Activated T-helper 2 cell treated with anti-CD3 and anti-CD28 coated beads, Interferon-gamma antibody, Interleukin-2, Interleukin-4, amounts not matched to agents 10 μg/mL and 5 μg/mL and 100 μg/mL, durations not matched to agents 14 hours and 24 hours and 36 hours (primary cell): ENCODE measurements at regions not wholly inside any gene's neighbourhood (a gene's known extent, or its start where the extent isn't known, plus 50 kb on each side); places are given as distances from the start of the nearest gene placed in this dataset.
"Not testable (repeated sequence)": the region's sequence is repeated elsewhere in the genome, so short reads cannot be mapped to it uniquely, and the experiment has no call there.

ENCODE experiments used
- DNase-seq: peaks from one replicate; pipeline ENCODE4 v3.0.0; 2021; ENCODE audit warnings: low spot score
- H3K27ac Mint-ChIP-seq: one replicate; pipeline ENCODE4 v1.8.0; 2021; ENCODE audit warnings: mixed read lengths
- H3K27me3 Mint-ChIP-seq: one replicate; pipeline ENCODE4 v1.8.0; 2021; ENCODE audit warnings: low read depth, mixed read lengths
- H3K36me3 Mint-ChIP-seq: one replicate; pipeline ENCODE4 v1.8.0; 2021; ENCODE audit warnings: low read depth, mixed read lengths
- H3K4me1 Mint-ChIP-seq: one replicate; pipeline ENCODE4 v1.8.0; 2021; ENCODE audit warnings: low read depth, mixed read lengths
- H3K4me3 Mint-ChIP-seq: one replicate; pipeline ENCODE4 v1.8.0; 2021; ENCODE audit warnings: low read depth, mild to moderate bottlenecking, moderate library complexity, mixed read lengths
- H3K9me3 Mint-ChIP-seq: one replicate; pipeline ENCODE4 v1.8.0; 2021; ENCODE audit warnings: mixed read lengths
- intact Hi-C: fragments of 100-400 bp; cut with micrococcal nuclease; formaldehyde crosslinking; loops from one replicate; pipeline ENCODE4 v1.15.1; 2023

DNA sequence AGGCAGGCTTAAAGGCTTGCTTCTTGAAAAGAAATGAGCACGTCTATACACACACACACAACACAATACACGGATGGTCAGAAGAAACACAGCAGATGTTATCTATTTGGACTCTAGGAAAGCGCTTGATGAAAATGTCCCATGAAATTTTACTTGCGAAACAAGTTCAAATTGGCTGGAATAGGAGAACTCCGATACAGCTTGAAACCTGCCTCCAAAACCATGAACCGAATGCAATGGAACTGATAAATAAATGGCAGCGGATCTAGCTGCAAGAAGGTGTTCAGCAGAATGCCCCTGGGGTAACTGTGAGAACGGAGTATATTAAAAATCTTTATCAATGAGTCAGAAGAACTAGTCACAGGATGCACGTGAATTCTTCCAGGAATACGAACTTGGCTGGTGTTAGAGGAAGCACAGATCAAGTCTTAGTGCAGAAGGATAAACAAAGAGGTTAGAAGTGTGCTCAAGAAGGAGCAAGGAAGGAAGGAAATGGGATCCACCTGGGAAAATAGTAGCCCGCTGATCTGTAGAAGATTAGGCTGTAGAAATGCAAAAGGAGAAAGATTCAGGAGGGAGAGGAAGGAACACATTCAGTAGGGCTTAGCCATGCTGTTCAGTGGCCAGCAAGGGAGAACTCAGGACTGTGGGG lies 142.0 kb upstream of the PRKCQ start:
- intact Hi-C loops = no loop called here
- no peak overlapping the region for H3K27ac Mint-ChIP-seq
- H3K27me3 Mint-ChIP-seq = peaks cover 45% of the 10 kb centered on the region
- no peak overlapping the region for H3K4me3 Mint-ChIP-seq
- H3K4me1 Mint-ChIP-seq = peaks cover 7% of the 10 kb centered on the region
- no peaks in the 10 kb centered on the region for H3K36me3 Mint-ChIP-seq
- no peaks in the 10 kb centered on the region for H3K9me3 Mint-ChIP-seq
- no peak for DNase-seq

- H3K4me3 Mint-ChIP-seq = no peak overlapping the region
- no peaks in the 10 kb centered on the region for H3K36me3 Mint-ChIP-seq
- H3K9me3 Mint-ChIP-seq = no peaks in the 10 kb centered on the region
- no peak for DNase-seq
- peaks cover 41% of the 10 kb centered on the region for H3K27me3 Mint-ChIP-seq
- peaks cover 7% of the 10 kb centered on the region for H3K4me1 Mint-ChIP-seq
- intact Hi-C loops = no loop called here
- no peak overlapping the region for H3K27ac Mint-ChIP-seq
Measured at GRCh38 chr10:6721480-6721879, 141.4 kb upstream of the PRKCQ start.

GRCh38 chr10:6719561-6719960 lies 139.5 kb upstream of the PRKCQ start:
- Mint-ChIP-seq H3K9me3 (no peaks in the 10 kb centered on the region), H3K27me3 (peaks cover 42% of the 10 kb centered on the region)
- intact Hi-C loops = no loop called here

DNA sequence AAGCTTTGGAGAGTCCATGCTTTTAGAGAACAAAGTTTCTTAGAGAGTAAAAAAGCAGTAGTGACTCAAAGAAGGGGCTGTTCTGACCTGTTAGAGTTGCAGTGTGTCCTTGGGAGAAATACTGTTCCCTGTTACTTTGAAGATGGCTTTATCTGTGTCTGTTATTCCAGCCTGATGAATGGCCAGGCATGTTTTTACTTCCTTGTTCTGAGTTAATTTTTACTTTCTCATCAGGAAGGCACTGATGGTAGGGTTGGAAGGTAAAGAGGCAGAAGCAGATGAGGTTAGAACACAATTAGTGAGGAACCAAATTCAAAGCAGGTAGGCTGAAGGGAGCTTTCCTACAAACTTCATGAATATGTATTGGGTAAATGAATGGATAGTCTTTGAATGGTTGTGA lies 138.5 kb upstream of the PRKCQ start:
- Mint-ChIP-seq H3K4me1 (peaks cover 11% of the 10 kb centered on the region), H3K27me3 (peaks cover 40% of the 10 kb centered on the region), H3K27ac (no peak overlapping the region), H3K9me3 (no peaks in the 10 kb centered on the region), H3K36me3 (no peaks in the 10 kb centered on the region), H3K4me3 (no peak overlapping the region)
- no peak for DNase-seq
- intact Hi-C loops = no loop called here

More at GRCh38 chr10:6719561-6719960, 139.5 kb upstream of the PRKCQ start:
- H3K4me3 Mint-ChIP-seq = no peak overlapping the region
- no peak overlapping the region for H3K27ac Mint-ChIP-seq
- DNase-seq = no peak
- peaks cover 7% of the 10 kb centered on the region for H3K4me1 Mint-ChIP-seq
- no peaks in the 10 kb centered on the region for H3K36me3 Mint-ChIP-seq

GRCh38 chr10:6716516-6716915 lies 136.4 kb upstream of the PRKCQ start:
- DNase-seq = no peak
- H3K4me1 Mint-ChIP-seq = peaks cover 11% of the 10 kb centered on the region
- intact Hi-C loops = no loop called here
- peaks cover 35% of the 10 kb centered on the region for H3K27me3 Mint-ChIP-seq
- H3K27ac Mint-ChIP-seq = no peak overlapping the region
- H3K36me3 Mint-ChIP-seq = no peaks in the 10 kb centered on the region
- H3K4me3 Mint-ChIP-seq = no peak overlapping the region
- H3K9me3 Mint-ChIP-seq = no peaks in the 10 kb centered on the region

GRCh38 chr10:6713716-6714115 lies 133.6 kb upstream of the PRKCQ start:
- Mint-ChIP-seq H3K9me3 (no peaks in the 10 kb centered on the region), H3K36me3 (no peaks in the 10 kb centered on the region), H3K4me3 (no peak overlapping the region), H3K4me1 (peaks cover 11% of the 10 kb centered on the region), H3K27me3 (peaks cover 42% of the 10 kb centered on the region), H3K27ac (no peak overlapping the region)
- intact Hi-C loops = no loop called here
- DNase-seq = no peak

- no peak for DNase-seq
- Mint-ChIP-seq H3K27me3 (peaks cover 38% of the 10 kb centered on the region), H3K4me1 (peaks cover 11% of the 10 kb centered on the region), H3K27ac (no peak overlapping the region), H3K9me3 (no peaks in the 10 kb centered on the region), H3K36me3 (no peaks in the 10 kb centered on the region), H3K4me3 (no peak overlapping the region)
- intact Hi-C loops = no loop called here
Measured at GRCh38 chr10:6713120-6713519, 133.0 kb upstream of the PRKCQ start.

GRCh38 chr10:6711881-6712280 lies 131.8 kb upstream of the PRKCQ start:
- intact Hi-C loops = no loop called here
- Mint-ChIP-seq H3K27me3 (peaks cover 43% of the 10 kb centered on the region), H3K4me1 (peaks cover 11% of the 10 kb centered on the region), H3K36me3 (no peaks in the 10 kb centered on the region), H3K27ac (no peak overlapping the region), H3K9me3 (no peaks in the 10 kb centered on the region), H3K4me3 (no peak overlapping the region)
- no peak for DNase-seq

DNA sequence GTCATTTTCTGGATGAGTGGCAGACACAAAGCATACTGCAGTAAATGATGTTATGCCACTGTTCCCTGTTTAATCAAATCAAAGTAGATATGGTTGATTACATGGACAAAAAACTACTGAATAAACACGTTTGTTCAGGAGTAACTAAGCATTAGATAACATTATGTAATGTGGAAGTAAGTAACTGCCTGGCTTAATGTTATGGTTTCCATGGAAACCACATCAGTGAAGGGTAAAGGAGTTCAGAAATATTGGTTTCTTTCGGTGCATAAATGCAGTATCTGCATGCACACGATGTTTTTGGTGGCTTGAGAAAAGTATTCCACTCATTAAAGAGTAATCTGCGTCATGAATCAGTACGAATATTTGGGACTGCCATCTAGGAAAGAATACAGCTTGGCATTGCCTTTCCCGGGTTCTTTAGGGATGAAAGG lies 131.3 kb upstream of the PRKCQ start:
- Mint-ChIP-seq H3K9me3 (no peaks in the 10 kb centered on the region), H3K4me3 (no peak overlapping the region)
- intact Hi-C loops = no loop called here

DNA sequence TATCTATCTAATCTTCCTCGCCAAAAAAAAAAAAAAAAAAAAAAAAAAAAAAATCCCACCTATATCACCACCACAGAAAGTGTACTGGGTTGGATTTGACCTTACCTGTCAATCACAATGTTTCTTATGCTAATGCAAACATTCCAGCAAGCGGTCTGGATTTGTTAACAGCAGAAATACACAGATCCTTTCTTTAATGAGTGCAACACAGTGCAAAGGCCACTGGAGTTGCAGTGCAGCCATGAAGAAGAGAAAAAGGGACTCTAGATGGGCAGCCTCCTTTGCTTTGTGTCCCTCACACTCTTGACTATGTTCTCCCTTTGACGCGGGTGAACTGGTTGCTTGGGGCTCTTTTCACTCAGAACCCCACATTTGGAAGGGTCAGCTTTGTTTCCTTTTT lies 127.3 kb upstream of the PRKCQ start:
- no peak for DNase-seq
- peaks cover 4% of the 10 kb centered on the region for H3K4me1 Mint-ChIP-seq
- H3K9me3 Mint-ChIP-seq = no peaks in the 10 kb centered on the region
- H3K4me3 Mint-ChIP-seq = no peak overlapping the region
- H3K27me3 Mint-ChIP-seq = peaks cover 44% of the 10 kb centered on the region
- intact Hi-C loops = no loop called here
- no peaks in the 10 kb centered on the region for H3K36me3 Mint-ChIP-seq
- no peak overlapping the region for H3K27ac Mint-ChIP-seq

More for the DNA sequence above, 131.3 kb upstream of the PRKCQ start:
- DNase-seq = no peak
- Mint-ChIP-seq H3K27ac (no peak overlapping the region), H3K36me3 (no peaks in the 10 kb centered on the region), H3K4me1 (peaks cover 11% of the 10 kb centered on the region), H3K27me3 (peaks cover 41% of the 10 kb centered on the region)

DNA sequence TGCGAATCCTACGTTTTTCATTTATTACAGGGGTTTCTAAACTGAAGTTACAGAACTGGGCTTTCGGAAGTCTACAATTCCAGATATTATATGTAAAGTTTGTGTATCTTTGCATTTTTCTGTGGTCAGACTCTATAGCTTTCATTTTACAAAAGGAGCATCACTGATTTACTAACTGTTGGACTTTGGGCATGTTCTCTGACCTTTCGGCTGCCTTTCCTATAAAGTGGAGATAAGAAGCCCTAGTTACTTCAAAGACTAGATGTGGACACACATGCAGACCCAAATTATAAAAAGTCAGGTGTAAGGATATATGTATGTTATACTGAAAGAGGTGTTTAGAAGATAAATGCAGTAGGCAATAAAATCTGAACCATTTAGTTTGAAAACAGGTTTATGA lies 126.6 kb upstream of the PRKCQ start:
- H3K4me1 Mint-ChIP-seq = peaks cover 4% of the 10 kb centered on the region
- no peak overlapping the region for H3K4me3 Mint-ChIP-seq
- DNase-seq = no peak
- H3K27ac Mint-ChIP-seq = no peak overlapping the region
- no peaks in the 10 kb centered on the region for H3K9me3 Mint-ChIP-seq
- intact Hi-C loops = no loop called here
- no peaks in the 10 kb centered on the region for H3K36me3 Mint-ChIP-seq
- peaks cover 44% of the 10 kb centered on the region for H3K27me3 Mint-ChIP-seq

DNA sequence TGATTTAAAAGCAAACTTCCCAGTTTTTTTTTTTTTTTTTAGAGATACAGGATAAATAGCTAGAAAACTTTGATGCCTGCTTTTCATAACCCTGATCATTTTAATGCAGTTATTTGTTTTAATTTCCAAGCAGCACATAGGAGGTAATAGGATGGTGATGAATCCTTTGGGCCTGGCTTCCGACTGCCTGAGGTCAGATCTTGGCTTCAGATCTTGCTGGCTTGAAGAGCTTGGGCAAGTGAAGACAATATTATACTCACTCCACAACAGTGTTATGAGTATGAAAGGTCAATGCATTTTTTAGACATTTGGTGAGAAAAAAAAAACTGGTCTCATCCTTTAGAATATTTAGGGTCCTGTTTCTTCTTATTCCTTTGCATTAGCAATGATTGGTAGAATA lies 124.8 kb upstream of the PRKCQ start:
- intact Hi-C loops = no loop called here
- no peaks in the 10 kb centered on the region for H3K9me3 Mint-ChIP-seq
- H3K27ac Mint-ChIP-seq = no peak overlapping the region
- DNase-seq = no peak
- peaks cover 4% of the 10 kb centered on the region for H3K4me1 Mint-ChIP-seq
- no peak overlapping the region for H3K4me3 Mint-ChIP-seq
- H3K27me3 Mint-ChIP-seq = peaks cover 41% of the 10 kb centered on the region
- no peaks in the 10 kb centered on the region for H3K36me3 Mint-ChIP-seq

DNA sequence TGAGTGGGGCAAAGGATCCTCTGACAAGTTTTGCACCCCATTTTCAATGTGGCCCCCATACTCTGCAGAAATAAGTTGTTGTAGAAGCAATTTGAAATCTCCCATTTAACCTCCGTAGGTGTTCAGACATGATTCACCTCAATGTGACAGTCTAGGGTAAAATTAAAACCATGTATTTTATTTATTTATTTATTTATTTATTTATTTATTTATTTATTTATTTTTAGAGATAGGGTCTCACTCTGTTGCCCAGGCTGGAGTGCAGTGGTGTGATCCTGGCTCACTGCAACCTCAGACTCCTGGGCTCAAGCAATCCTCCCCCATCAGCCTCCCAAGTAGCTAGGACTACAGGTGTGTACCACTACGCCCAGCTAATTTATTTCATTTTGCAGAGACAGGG lies 122.8 kb upstream of the PRKCQ start:
- H3K27ac Mint-ChIP-seq, H3K36me3 Mint-ChIP-seq, H3K4me3 Mint-ChIP-seq, H3K9me3 Mint-ChIP-seq, H3K4me1 Mint-ChIP-seq, intact Hi-C loops, DNase-seq: not testable (repeated sequence)
- H3K27me3 Mint-ChIP-seq = peaks cover 33% of the 10 kb centered on the region

DNA sequence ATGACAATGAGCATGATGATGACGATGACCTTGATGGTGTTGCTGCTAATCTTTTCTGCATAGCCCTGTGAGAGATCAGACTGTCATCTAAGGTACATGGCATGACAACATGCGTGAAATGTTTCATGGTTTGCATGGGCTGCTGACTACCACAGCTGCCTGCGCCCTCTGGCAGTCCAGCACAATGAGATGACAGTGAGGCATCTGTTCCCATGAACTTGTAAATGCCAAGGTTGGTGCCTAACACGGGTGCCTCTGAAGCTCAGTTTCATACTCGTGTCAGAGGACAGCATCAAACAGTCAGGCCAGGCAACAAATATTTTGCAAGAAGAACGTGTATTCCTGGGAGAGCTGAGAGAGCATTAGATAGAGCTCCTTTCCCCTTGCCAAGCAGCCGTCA lies 122.0 kb upstream of the PRKCQ start:
- Mint-ChIP-seq H3K27ac (no peak overlapping the region), H3K9me3 (no peaks in the 10 kb centered on the region), H3K4me1 (no peaks in the 10 kb centered on the region), H3K4me3 (no peak overlapping the region), H3K36me3 (no peaks in the 10 kb centered on the region), H3K27me3 (peaks cover 28% of the 10 kb centered on the region)
- intact Hi-C loops = no loop called here
- DNase-seq = no peak
